Tibial nerve (tissue), 4 donors: ENCODE measurements at regions not wholly inside any gene's neighbourhood (a gene's known extent, or its start where the extent isn't known, plus 50 kb on each side); places are given as distances from the start of the nearest gene placed in this dataset.

Experiments used
- DNase-seq, 2 donors: peaks; one replicate each; pipeline ENCODE4 v3.0.0-alpha.2; 2019; ENCODE audit warnings: low spot score in 2 of 2
- H3K27ac ChIP-seq, 4 donors: fragments of 200-600 bp; sonication (generic) in 3 of 4; one replicate each; pipeline ENCODE4 v1.5.1; 2017 to 2019; ENCODE audit warnings: mild to moderate bottlenecking in 1 of 4
- H3K27me3 ChIP-seq, 2 donors: fragments of 200-600 bp; sonication (generic) in 1 of 2; one replicate each; pipeline versions ENCODE4 v1.5.1 to v1.6.0; 2017 to 2019
- H3K36me3 ChIP-seq, 3 donors: fragments of 200-600 bp; sonication (generic); one replicate each; pipeline ENCODE4 v1.5.1; 2018 to 2019
- H3K4me1 ChIP-seq, 4 donors: fragments of 200-600 bp; sonication (generic) in 3 of 4; one replicate each; pipeline ENCODE4 v1.5.1; 2017 to 2019
- H3K4me3 ChIP-seq, 4 donors: fragments of 200-600 bp; sonication (generic) in 3 of 4; one replicate each; pipeline ENCODE4 v1.5.1; 2017 to 2019; ENCODE audit warnings: mild to moderate bottlenecking in 1 of 4, moderate library complexity in 1 of 4
- H3K9me3 ChIP-seq, 4 donors: fragments of 200-600 bp; sonication (generic) in 3 of 4; one replicate each; pipeline ENCODE4 v1.5.1; 2017 to 2019
- EP300 ChIP-seq, 2 donors: sonication (generic); formaldehyde crosslinking; IDR thresholded peaks; one replicate each; pipeline ENCODE4 v1.6.1; 2017; ENCODE audit warnings: antibody characterized with exemption in 2 of 2, mild to moderate bottlenecking in 1 of 2
- POLR2A ChIP-seq, 2 donors: fragments of 450-650 bp; IDR thresholded peaks; one replicate each; pipeline ENCODE4 v1.6.1; 2017; ENCODE audit warnings: antibody characterized with exemption in 2 of 2, mild to moderate bottlenecking in 2 of 2, moderate library complexity in 2 of 2
- WGBS, 2 donors: methylation state at CpG; one replicate each; pipeline ENCODE4 v1.1.5; 2018; 5-methylcytosine and 5-hydroxymethylcytosine counted together
- TF ChIP-seq, protein P1 (sequence below), 5 experiments: fragments of 200-600 bp in 3 of 5; fragments of 450-650 bp in 2 of 5; sonication (generic) in 3 of 5; IDR thresholded peaks; one replicate each; pipeline ENCODE4 v1.5.1; 2016 to 2019; ENCODE audit warnings: antibody characterized with exemption in 5 of 5, mild to moderate bottlenecking in 3 of 5, moderate library complexity in 2 of 5

DNA sequence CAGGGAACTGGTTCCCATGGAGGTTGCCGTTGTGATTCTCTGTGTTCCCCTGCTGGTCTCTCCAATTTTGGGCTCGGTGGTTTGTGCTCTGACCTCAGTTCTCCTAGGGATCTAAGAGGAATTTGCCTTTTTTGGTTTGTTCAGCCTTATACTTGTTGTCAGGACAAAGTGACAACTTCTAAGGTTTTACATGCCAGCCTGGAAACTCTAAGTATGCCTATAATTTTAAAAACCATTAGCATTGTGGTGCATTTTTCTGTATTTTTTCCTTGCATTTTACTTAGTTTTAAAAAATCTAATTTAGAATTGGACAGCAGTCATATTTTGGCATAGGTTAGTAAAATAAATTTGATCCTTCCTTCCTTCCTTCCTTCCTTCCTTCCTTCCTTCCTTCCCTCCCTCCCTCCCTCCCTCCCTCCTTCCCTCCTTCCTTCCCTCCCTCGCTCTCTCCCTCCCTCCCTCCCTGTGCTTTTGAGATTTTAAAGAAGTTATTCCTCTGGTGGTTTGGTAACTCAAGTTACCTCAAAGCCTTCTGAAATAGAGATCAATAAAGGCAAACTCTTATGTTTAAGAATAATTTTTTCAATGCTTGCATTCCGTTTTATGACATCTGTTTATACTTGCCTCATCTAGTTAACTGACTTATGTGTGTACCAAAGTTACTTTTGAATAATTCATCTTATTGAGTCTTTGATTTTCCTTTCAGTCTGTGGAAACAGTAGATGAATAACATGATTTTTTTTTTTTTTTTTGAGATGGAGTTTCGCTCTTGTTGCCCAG is 141.3 kb upstream of the RGS17 start:
- no peaks in the 10 kb centered on the region for H3K36me3 ChIP-seq
- H3K27me3 ChIP-seq = peaks cover 0 to 3% of the 10 kb centered on the region in 2 donors
- 74 to 77% methylated on average over 5 of the region's 5 CpGs for WGBS, 2 donors
- H3K4me3 ChIP-seq = no peak overlapping the region
- no peak overlapping the region for H3K27ac ChIP-seq
- H3K4me1 ChIP-seq = no peaks in the 10 kb centered on the region
- no peak for DNase-seq
- H3K9me3 ChIP-seq = no peaks in the 10 kb centered on the region
- TF ChIP-seq POLR2A (IDR thresholded peaks at IDR 0.05) (no peak), EP300 (IDR thresholded peaks at IDR 0.05) (no peak)
- TF ChIP-seq, protein P1, sequence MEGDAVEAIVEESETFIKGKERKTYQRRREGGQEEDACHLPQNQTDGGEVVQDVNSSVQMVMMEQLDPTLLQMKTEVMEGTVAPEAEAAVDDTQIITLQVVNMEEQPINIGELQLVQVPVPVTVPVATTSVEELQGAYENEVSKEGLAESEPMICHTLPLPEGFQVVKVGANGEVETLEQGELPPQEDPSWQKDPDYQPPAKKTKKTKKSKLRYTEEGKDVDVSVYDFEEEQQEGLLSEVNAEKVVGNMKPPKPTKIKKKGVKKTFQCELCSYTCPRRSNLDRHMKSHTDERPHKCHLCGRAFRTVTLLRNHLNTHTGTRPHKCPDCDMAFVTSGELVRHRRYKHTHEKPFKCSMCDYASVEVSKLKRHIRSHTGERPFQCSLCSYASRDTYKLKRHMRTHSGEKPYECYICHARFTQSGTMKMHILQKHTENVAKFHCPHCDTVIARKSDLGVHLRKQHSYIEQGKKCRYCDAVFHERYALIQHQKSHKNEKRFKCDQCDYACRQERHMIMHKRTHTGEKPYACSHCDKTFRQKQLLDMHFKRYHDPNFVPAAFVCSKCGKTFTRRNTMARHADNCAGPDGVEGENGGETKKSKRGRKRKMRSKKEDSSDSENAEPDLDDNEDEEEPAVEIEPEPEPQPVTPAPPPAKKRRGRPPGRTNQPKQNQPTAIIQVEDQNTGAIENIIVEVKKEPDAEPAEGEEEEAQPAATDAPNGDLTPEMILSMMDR (IDR thresholded peaks at IDR 0.05) = no peak

DNA sequence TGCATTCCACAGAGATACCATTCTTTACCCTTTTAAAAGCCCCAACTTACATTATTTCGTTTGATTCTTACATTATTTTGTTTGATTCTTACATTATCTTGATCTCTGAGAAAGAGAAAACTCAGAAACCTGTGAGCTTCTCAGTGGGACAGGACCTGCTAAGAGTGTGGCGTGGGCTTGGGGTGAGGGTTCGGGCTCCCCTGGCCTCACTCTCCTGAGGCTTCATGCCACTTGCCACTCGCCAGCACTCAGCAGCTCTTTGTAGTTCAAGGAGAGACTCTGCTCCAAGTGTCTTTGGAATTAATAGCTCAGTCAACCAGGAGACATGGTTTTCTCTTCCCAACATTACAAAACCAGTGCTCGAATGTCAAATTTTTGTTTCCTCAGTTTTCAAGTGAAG is 132.4 kb upstream of the RGS17 start:
- Histone ChIP-seq H3K4me3 (no peak overlapping the region), H3K9me3 (no peaks in the 10 kb centered on the region), H3K4me1 (no peaks in the 10 kb centered on the region), H3K27me3 (no peaks in the 10 kb centered on the region), H3K36me3 (no peaks in the 10 kb centered on the region), H3K27ac (no peak overlapping the region)
- WGBS, 2 donors = 78 to 80% methylated on average over 5 of the region's 5 CpGs
- TF ChIP-seq POLR2A (IDR thresholded peaks at IDR 0.05) (no peak), EP300 (IDR thresholded peaks at IDR 0.05) (no peak)
- TF ChIP-seq, protein P1 (IDR thresholded peaks at IDR 0.05) = no peak
- no peak for DNase-seq

DNA sequence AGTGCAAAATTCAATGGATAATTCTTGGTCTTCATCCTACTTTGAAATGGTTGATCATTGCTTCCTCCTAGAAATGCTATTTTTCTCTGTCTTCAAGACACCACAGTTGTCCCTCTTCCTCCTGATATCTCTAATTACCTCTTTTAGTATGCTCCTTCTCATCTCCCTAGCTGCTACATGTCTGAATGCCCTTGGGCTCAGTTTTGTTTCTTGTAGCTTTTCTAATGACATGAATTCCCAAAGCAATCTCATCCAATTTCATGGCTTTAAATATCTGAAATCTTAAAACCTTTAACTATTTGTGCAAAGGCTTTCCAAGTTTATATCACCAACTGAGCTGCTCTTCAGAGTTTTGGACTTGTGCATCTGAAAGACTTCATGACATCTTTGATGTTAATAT is 120.2 kb upstream of the RGS17 start:
- H3K36me3 ChIP-seq = no peaks in the 10 kb centered on the region
- H3K9me3 ChIP-seq = no peaks in the 10 kb centered on the region
- no peak overlapping the region for H3K27ac ChIP-seq
- no peaks in the 10 kb centered on the region for H3K4me1 ChIP-seq
- H3K27me3 ChIP-seq = no peaks in the 10 kb centered on the region
- TF ChIP-seq POLR2A (IDR thresholded peaks at IDR 0.05) (no peak), EP300 (IDR thresholded peaks at IDR 0.05) (no peak)
- TF ChIP-seq, protein P1 (IDR thresholded peaks at IDR 0.05) = no peak
- H3K4me3 ChIP-seq = no peak overlapping the region
- no peak for DNase-seq

DNA sequence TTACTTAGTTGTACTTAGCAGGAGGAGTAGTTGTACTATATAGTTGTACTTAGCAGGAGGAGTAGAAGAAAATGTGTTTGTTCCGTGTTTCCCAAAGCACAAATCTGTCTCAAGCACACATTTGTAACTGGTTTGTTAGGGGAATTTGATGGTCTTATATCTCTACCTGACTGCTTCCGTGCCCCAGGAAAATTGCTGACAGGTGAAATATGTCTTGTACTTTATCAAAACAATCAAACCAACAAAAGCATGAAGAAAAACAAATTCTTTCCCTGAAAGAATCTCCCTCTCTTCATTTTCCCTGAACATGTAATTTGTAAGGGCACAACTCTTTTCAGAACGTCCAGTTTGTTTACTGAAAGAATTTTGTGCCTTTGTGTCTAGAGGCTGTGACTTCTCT is 106.6 kb upstream of the RGS17 start:
- WGBS, 2 donors = 68 to 73% methylated on average over 3 of the region's 3 CpGs
- Histone ChIP-seq H3K27me3 (no peaks in the 10 kb centered on the region), H3K4me1 (no peaks in the 10 kb centered on the region), H3K27ac (no peak overlapping the region), H3K9me3 (peaks cover 0 to under 1% (median 0%) of the 10 kb centered on the region in 4 donors), H3K36me3 (no peaks in the 10 kb centered on the region), H3K4me3 (no peak overlapping the region)
- TF ChIP-seq, protein P1 (IDR thresholded peaks at IDR 0.05) = no peak
- TF ChIP-seq EP300 (IDR thresholded peaks at IDR 0.05) = no peak
- TF ChIP-seq POLR2A (IDR thresholded peaks at IDR 0.05) = no peak
- DNase-seq = no peak

DNA sequence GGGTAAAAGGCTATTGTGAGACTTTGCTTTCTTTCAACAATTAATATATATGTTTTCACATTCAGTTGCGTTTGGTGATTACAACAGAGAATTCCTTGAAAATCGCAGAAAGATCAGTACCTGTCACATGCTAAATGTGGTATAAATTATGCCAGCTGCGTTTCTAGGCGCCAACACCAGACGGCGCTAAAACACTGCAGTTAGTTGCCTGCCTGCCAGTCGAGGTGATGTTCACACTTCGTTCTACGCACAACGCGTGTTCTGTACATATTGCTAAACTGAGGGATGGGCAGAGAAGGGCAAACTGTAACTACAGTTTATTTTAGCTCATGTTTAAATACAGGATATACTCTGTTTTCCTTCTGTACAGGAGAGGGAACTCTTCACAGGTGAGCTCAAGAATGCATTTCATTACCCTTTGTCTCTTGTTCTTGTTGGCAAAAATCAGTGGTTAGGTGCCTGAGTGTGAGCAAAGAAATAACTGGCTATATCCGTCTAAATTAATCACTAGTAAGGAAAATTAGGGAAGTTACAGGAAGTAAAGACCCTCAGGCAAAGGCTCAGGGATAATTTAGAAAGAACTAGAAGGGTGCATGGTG is 100.1 kb upstream of the RGS17 start:
- no peaks in the 10 kb centered on the region for H3K27me3 ChIP-seq
- H3K9me3 ChIP-seq = no peaks in the 10 kb centered on the region
- H3K36me3 ChIP-seq = no peaks in the 10 kb centered on the region
- 5 to 7% methylated on average over 12 of the region's 12 CpGs for WGBS, 2 donors
- peak; percentile 35 to 47 for DNase-seq
- H3K4me1 ChIP-seq = no peaks in the 10 kb centered on the region
- H3K27ac ChIP-seq = no peak overlapping the region
- no peak overlapping the region for H3K4me3 ChIP-seq
- no peak for TF ChIP-seq POLR2A (IDR thresholded peaks at IDR 0.05)
- TF ChIP-seq, protein P1 (IDR thresholded peaks at IDR 0.05) = peak; percentile 32 to 59 (median 48)
